ENCODE measurements at regions not wholly inside any gene's neighbourhood (a gene's known extent, or its start where the extent isn't known, plus 50 kb on each side); places are given as distances from the start of the nearest gene placed in this dataset.

DNA sequence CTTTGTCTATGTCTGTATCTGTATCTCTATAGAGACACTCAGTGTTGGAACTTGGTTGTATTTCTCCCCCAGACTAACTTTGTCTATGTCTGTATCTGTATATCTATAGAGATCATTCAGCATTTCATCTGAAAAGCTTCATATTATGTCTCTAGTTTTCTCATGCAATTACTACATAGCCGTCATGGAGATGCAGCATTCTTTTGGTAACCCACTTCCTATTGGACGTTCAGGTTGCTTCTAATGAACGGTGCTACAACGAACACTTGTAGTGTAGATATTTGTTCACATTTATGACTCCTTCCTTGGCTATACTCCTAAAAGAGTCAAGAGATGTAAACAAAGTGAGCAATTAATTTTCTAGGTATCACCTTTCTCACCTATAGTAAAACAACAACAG is 81.5 kb upstream of the KCNA1 start:
- TF ChIP-seq, protein P1, sequence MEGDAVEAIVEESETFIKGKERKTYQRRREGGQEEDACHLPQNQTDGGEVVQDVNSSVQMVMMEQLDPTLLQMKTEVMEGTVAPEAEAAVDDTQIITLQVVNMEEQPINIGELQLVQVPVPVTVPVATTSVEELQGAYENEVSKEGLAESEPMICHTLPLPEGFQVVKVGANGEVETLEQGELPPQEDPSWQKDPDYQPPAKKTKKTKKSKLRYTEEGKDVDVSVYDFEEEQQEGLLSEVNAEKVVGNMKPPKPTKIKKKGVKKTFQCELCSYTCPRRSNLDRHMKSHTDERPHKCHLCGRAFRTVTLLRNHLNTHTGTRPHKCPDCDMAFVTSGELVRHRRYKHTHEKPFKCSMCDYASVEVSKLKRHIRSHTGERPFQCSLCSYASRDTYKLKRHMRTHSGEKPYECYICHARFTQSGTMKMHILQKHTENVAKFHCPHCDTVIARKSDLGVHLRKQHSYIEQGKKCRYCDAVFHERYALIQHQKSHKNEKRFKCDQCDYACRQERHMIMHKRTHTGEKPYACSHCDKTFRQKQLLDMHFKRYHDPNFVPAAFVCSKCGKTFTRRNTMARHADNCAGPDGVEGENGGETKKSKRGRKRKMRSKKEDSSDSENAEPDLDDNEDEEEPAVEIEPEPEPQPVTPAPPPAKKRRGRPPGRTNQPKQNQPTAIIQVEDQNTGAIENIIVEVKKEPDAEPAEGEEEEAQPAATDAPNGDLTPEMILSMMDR (IDR thresholded peaks at IDR 0.05) = no peak
- TF ChIP-seq POLR2A (IDR thresholded peaks at IDR 0.05) = no peak
